Activated T-helper 9 cell treated with anti-CD3 and anti-CD28 coated beads, Interleukin-2, amount 50 U/mL, for 16 hours (primary cell): ENCODE measurements at regions not wholly inside any gene's neighbourhood (a gene's known extent, or its start where the extent isn't known, plus 50 kb on each side); places are given as distances from the start of the nearest gene placed in this dataset.
A peak's percentile ranks its signal among the peaks of the same experiment; 100 is the strongest.

ENCODE experiments used
- DNase-seq: peaks from one replicate; pipeline ENCODE4 v3.0.0-alpha.2; 2020; ENCODE audit warnings: low read depth

GRCh38 chr13:50071379-50071778 is 56.1 kb downstream of the KCNRG start:
- no peak for DNase-seq

- no peak for DNase-seq
These were observed 57.4 kb downstream of the KCNRG start for GRCh38 chr13:50072676-50073075.

DNA sequence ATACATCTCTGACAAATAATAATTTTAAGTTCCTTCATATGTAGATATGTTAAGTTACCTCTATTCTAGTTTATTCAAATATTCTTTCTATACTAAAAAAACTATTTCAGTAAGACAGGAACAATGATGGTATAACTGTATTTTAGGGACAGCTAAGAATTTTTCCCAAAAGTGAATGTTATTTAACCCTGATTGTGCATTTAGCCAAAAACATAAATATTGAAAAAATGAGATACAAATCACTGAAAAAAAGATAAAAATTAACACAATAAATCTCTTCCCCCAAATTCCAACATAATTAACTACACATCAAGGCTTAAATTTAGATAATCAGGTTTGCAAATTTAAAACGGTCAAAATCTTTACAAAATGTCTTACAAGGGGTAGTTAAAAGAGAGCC is 58.1 kb downstream of the KCNRG start:
- no peak for DNase-seq

- DNase-seq, result no peak
These were observed 59.6 kb downstream of the KCNRG start for GRCh38 chr13:50074843-50075242.

DNA sequence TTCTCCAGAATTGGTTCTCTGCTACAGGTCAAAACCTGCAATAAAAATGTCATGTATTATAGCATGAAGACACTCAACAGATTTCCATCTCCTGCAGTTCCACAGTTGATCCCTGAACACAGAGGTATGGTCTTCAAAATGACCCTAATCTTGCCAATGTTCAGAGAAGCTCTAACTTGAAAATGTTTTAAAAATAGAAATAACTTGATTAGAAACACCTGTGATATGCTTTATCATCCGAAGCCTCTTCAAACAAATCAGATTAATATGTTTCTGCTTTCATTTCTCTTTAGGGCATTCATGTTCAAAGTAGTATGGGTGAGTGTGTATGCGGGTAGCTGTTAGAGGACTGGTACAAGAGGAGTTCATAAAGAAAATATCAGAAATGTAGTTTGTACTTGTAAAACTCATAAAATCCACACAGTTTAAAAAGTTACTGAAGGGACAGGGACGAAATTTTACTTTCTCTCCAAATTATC is 60.4 kb downstream of the KCNRG start:
- DNase-seq, result no peak

GRCh38 chr13:50077431-50077830 is 62.2 kb downstream of the KCNRG start:
- DNase-seq, result no peak

- DNase-seq, result no peak
These were observed 63.1 kb downstream of the KCNRG start for GRCh38 chr13:50078231-50078894.

- DNase-seq, result no peak
These were observed 63.8 kb downstream of the KCNRG start for GRCh38 chr13:50078895-50079654.

DNA sequence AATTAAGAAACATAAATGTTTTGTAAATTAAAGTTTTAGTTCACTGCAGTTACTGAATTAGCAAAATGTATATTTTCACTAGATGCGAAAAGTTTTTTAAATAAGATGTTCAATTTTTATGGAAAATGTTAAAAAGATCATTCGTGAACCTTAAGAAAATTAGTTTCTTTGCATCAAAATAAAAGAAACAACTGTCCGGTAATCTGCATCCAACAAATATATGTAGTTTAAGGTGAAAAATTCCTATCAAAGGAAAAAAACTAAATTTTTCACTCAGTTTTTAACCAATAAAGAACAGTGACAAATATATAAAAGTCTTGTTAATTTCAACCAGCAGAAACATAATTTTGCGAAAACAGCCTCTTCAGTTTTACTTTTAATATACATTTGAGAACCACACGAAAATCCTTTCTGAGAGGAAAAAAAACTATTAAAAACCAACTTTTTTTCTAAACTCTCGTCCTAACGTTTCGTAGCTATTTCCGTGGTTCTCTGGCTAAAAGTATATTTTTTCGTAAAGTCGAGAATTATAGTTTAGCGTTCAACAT is 64.5 kb downstream of the KCNRG start:
- no peak for DNase-seq

DNA sequence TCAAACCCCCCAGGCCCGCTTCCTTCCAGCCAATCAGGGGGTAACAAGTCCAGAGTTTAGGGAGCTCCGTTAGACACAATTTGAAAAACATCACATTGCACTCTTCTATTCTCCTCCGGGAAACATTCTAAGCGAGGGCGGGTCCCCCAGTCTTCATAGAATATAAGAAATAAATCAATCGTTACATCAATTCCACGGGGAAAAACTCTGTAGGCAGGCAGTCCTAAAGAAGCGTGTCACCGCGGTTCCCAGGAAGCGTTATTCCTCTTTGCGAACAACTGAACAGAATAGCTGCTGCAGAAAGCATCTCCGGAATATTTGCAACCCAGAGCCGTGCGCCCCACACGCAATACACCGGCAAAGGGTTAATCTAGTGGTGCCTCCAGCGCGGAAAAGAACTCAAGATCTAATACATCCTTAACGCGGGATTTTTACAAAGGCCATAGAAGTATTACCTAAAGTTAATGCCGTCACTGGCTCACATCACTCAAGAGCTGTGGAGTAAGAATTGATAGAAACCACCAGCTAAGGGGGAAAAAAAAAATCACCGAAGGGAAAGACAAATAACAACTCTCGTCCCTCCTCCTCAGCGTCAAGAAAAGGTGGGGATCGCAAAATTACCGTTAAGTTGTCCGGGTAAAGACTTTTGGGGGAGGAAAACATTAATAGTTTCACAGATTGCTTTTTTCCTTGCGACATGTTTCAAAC is 65.1 kb downstream of the KCNRG start:
- peak; percentile 12 for DNase-seq

- DNase-seq, result peak; percentile 33
These were observed 65.9 kb downstream of the KCNRG start for GRCh38 chr13:50080911-50081678.

DNA sequence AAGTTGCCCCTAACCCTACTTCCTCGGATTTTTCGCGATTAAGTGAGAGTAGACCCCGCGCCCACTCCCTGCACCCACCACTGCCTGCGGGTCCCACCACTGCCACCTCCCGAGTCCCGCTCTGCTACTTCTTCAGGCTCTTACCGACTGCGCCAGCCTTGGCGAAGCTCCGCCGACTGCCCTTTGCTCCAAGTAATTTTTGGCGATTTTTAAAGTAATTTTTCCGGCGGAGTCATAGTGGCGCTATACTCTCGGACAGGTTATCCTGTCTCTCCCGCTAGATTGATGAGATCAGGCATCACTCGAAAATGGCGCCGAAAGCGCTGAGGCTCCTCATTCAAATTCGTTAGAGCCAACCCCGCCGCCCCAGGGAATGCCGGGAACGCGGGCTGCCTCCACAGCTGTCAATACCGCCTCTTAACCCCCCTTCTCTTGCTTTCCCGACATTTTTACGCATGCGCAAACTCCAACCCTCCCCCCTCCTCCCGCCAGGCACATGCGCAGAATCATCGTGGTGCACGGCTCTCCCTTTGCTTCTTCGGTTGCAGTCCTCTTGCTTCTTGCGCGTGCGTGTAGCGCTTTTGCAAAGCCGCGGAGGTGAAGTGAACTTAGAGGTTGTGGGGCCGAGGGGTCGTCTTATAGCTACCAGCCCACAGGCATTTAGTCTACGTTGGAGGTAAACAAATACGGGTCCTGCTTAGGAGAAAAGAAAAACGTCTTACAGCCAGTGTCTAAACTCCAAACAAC is 66.6 kb downstream of the KCNRG start:
- peak; percentile 98 for DNase-seq

GRCh38 chr13:50082426-50083281 is 67.4 kb downstream of the KCNRG start:
- DNase-seq, result peak; percentile 65

- DNase-seq, result no peak
These were observed 69.8 kb downstream of the KCNRG start for GRCh38 chr13:50085063-50085462.

DNA sequence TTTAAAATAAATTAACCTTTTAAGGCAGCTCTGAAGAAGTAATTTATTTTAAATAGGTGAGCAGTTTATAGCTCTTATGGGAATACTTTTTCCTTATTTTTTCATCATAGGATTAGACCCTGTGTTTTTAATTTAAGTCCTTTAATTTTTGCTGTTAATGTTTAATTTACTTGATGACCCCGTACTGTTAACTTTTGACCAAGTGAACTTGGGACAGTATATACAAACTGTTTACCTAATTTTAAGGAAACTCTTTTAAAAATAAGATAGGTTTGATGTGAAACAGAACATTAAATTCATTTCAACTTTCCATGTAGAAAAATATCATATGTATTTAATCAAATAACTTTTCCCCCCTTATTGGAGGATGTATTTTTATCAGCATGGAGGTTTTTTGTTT is 74.4 kb downstream of the KCNRG start:
- no peak for DNase-seq

- DNase-seq, result no peak
These were observed 75.0 kb downstream of the KCNRG start for GRCh38 chr13:50090211-50090610.

- no peak for DNase-seq
These were observed 79.5 kb downstream of the KCNRG start for GRCh38 chr13:50094615-50095293.

DNA sequence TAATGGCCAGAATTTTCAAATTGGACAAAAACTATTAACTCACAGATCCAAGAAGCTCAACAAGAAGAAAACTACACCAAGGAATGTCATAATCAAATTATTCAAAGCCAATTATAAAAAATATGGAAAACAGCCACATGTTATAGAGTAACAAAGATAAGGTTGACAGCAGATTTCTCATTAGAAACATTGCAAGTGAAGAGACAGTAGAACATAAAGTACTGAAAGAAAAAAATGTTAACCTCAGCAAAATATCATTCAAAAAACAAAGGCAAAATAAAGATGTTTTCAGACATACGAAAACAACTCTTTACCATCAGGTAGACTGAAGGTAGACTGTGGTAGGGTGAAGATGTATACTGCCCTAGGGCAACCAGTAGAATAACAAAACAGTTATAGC is 83.4 kb downstream of the KCNRG start:
- no peak for DNase-seq

GRCh38 chr13:50099473-50099872 is 84.2 kb downstream of the KCNRG start:
- DNase-seq, result no peak

DNA sequence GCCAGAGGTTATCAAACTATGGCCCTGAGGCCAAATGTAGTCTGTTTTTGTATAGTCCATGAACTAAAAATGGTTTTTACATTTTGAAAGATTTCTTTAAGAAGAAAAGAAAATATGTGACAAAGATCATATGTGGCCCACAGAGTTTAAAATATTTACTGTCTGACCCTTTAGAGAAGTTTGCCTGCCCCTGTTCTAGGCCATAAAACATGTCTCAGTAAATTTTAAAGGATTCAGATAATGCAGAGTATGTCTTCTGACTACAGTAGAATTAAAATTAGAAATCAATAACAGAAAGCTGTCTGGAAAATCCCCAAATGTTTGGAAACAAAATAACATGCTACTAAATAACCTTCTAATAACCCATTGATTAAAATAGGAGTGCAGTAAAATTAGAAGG is 86.3 kb downstream of the KCNRG start:
- no peak for DNase-seq
